Adipocyte (in vitro differentiated cells): ENCODE measurements at regions not wholly inside any gene's neighbourhood (a gene's known extent, or its start where the extent isn't known, plus 50 kb on each side); places are given as distances from the start of the nearest gene placed in this dataset.

Experiments used
- DNase-seq: peaks from one replicate; pipeline ENCODE4 v3.0.0-alpha.2; 2015; ENCODE audit warnings: low read depth
- H3K27me3 ChIP-seq: replicated peaks from 2 replicates; pipeline ENCODE4 v1.7.0; 2013; ENCODE audit warnings: mild to moderate bottlenecking, low read length, moderate library complexity; ENCODE audit not compliant: control insufficient read depth, insufficient read depth
- H3K36me3 ChIP-seq: 2 replicates; pipeline ENCODE4 v1.7.0; 2013; ENCODE audit warnings: low read length, mild to moderate bottlenecking, moderate library complexity; ENCODE audit not compliant: control insufficient read depth, insufficient read depth, severe bottlenecking
- H3K4me1 ChIP-seq: 2 replicates; pipeline ENCODE4 v1.7.0; 2013; ENCODE audit warnings: mild to moderate bottlenecking, low read length, moderate library complexity; ENCODE audit not compliant: control insufficient read depth, insufficient read depth
- H3K4me3 ChIP-seq: 2 replicates; pipeline ENCODE4 v1.7.0; 2013; ENCODE audit warnings: mild to moderate bottlenecking, low read length, moderate library complexity
- H3K9ac ChIP-seq: 2 replicates; pipeline ENCODE4 v1.7.0; 2013; ENCODE audit warnings: mild to moderate bottlenecking, low read length, moderate library complexity
- H3K9me3 ChIP-seq: 2 replicates; pipeline ENCODE4 v1.7.0; 2013; ENCODE audit warnings: mild to moderate bottlenecking, low read length, moderate library complexity; ENCODE audit not compliant: control insufficient read depth

GRCh38 chr2:239611222-239611795 lies 210.5 kb upstream of the HDAC4 start:
- H3K4me3 ChIP-seq = no peak overlapping the region
- H3K4me1 ChIP-seq = no peaks in the 10 kb centered on the region
- peaks cover 23% of the 10 kb centered on the region for H3K27me3 ChIP-seq
- no peaks in the 10 kb centered on the region for H3K36me3 ChIP-seq
- no peak for DNase-seq
- H3K9me3 ChIP-seq = peaks cover 20% of the 10 kb centered on the region
- H3K9ac ChIP-seq = no peak overlapping the region

- DNase-seq = no peak
- H3K4me1 ChIP-seq = no peaks in the 10 kb centered on the region
Observed at GRCh38 chr2:239610457-239611221, 209.8 kb upstream of the HDAC4 start.

GRCh38 chr2:239609607-239610310 lies 208.9 kb upstream of the HDAC4 start:
- Histone ChIP-seq H3K4me3 (no peak overlapping the region), H3K36me3 (no peaks in the 10 kb centered on the region), H3K9me3 (peaks cover 13% of the 10 kb centered on the region), H3K4me1 (no peaks in the 10 kb centered on the region), H3K9ac (no peak overlapping the region), H3K27me3 (peaks cover 29% of the 10 kb centered on the region)
- DNase-seq = no peak

More at GRCh38 chr2:239610457-239611221, 209.8 kb upstream of the HDAC4 start:
- H3K9ac ChIP-seq = no peak overlapping the region
- H3K9me3 ChIP-seq = peaks cover 16% of the 10 kb centered on the region
- peaks cover 26% of the 10 kb centered on the region for H3K27me3 ChIP-seq
- H3K4me3 ChIP-seq = no peak overlapping the region
- H3K36me3 ChIP-seq = no peaks in the 10 kb centered on the region

- Histone ChIP-seq H3K9me3 (peaks cover 14% of the 10 kb centered on the region), H3K27me3 (peaks cover 34% of the 10 kb centered on the region), H3K4me1 (no peaks in the 10 kb centered on the region), H3K36me3 (no peaks in the 10 kb centered on the region), H3K4me3 (no peak overlapping the region), H3K9ac (no peak overlapping the region)
- no peak for DNase-seq
Observed at GRCh38 chr2:239609162-239609561, 208.3 kb upstream of the HDAC4 start.

GRCh38 chr2:239608723-239609122 lies 207.9 kb upstream of the HDAC4 start:
- H3K9me3 ChIP-seq = peaks cover 18% of the 10 kb centered on the region
- no peak overlapping the region for H3K9ac ChIP-seq
- H3K27me3 ChIP-seq = peaks cover 39% of the 10 kb centered on the region
- no peaks in the 10 kb centered on the region for H3K36me3 ChIP-seq
- H3K4me1 ChIP-seq = no peaks in the 10 kb centered on the region
- no peak for DNase-seq
- no peak overlapping the region for H3K4me3 ChIP-seq

GRCh38 chr2:239608260-239608659 lies 207.4 kb upstream of the HDAC4 start:
- DNase-seq = no peak
- Histone ChIP-seq H3K27me3 (peaks cover 43% of the 10 kb centered on the region), H3K36me3 (no peaks in the 10 kb centered on the region), H3K9me3 (peaks cover 18% of the 10 kb centered on the region), H3K9ac (no peak overlapping the region), H3K4me1 (no peaks in the 10 kb centered on the region), H3K4me3 (no peak overlapping the region)

- no peak for DNase-seq
- Histone ChIP-seq H3K9me3 (peaks cover 18% of the 10 kb centered on the region), H3K9ac (no peak overlapping the region)
Observed at GRCh38 chr2:239607517-239608191, 206.8 kb upstream of the HDAC4 start.

GRCh38 chr2:239606741-239607516 lies 206.1 kb upstream of the HDAC4 start:
- DNase-seq = no peak
- no peak overlapping the region for H3K4me3 ChIP-seq
- no peaks in the 10 kb centered on the region for H3K4me1 ChIP-seq
- H3K27me3 ChIP-seq = peaks cover 44% of the 10 kb centered on the region
- H3K9ac ChIP-seq = no peak overlapping the region
- no peaks in the 10 kb centered on the region for H3K36me3 ChIP-seq
- peaks cover 18% of the 10 kb centered on the region for H3K9me3 ChIP-seq

More at GRCh38 chr2:239607517-239608191, 206.8 kb upstream of the HDAC4 start:
- Histone ChIP-seq H3K4me1 (no peaks in the 10 kb centered on the region), H3K4me3 (no peak overlapping the region), H3K27me3 (peaks cover 44% of the 10 kb centered on the region), H3K36me3 (no peaks in the 10 kb centered on the region)

- peaks cover 48% of the 10 kb centered on the region for H3K27me3 ChIP-seq
- no peak for DNase-seq
Observed at GRCh38 chr2:239605976-239606375, 205.2 kb upstream of the HDAC4 start.

GRCh38 chr2:239605409-239605808 lies 204.6 kb upstream of the HDAC4 start:
- no peaks in the 10 kb centered on the region for H3K36me3 ChIP-seq
- H3K4me3 ChIP-seq = no peak overlapping the region
- H3K4me1 ChIP-seq = no peaks in the 10 kb centered on the region
- H3K9me3 ChIP-seq = peaks cover 18% of the 10 kb centered on the region
- H3K27me3 ChIP-seq = peaks cover 46% of the 10 kb centered on the region
- H3K9ac ChIP-seq = no peak overlapping the region
- DNase-seq = no peak

More at GRCh38 chr2:239605976-239606375, 205.2 kb upstream of the HDAC4 start:
- Histone ChIP-seq H3K9me3 (peaks cover 18% of the 10 kb centered on the region), H3K4me3 (no peak overlapping the region), H3K9ac (no peak overlapping the region), H3K36me3 (no peaks in the 10 kb centered on the region), H3K4me1 (no peaks in the 10 kb centered on the region)
